Kidney (tissue), 13 donors: ENCODE measurements at regions not wholly inside any gene's neighbourhood (a gene's known extent, or its start where the extent isn't known, plus 50 kb on each side); places are given as distances from the start of the nearest gene placed in this dataset.
A peak's percentile ranks its signal among the peaks of the same experiment; 100 is the strongest.

Source experiments
- DNase-seq, 5 donors: peaks; one replicate each; pipeline ENCODE4 v3.0.0-alpha.2; 2013 to 2020
- FAIRE-seq: peaks from 2 replicates; lab custom pipeline; 2012; peaks lifted over from hg19 to GRCh38; lab: Jason Lieb, UNC
- H3K27ac ChIP-seq, 2 donors: one replicate each; pipeline ENCODE4 v1.7.0; 2013; ENCODE audit warnings: low read depth in 2 of 2, low read length in 2 of 2, inconsistent platforms in 1 of 2
- H3K27me3 ChIP-seq: one replicate; pipeline ENCODE4 v1.7.1; 2013; ENCODE audit warnings: low read length, inconsistent platforms; ENCODE audit not compliant: control insufficient read depth, insufficient read depth
- H3K36me3 ChIP-seq, 3 donors: one replicate each; pipeline versions ENCODE4 v1.7.0 to v1.7.1; 2013; ENCODE audit warnings: low read length in 3 of 3, control low read depth in 1 of 3, inconsistent platforms in 1 of 3; ENCODE audit not compliant: insufficient read depth in 3 of 3, control insufficient read depth in 2 of 3
- H3K4me1 ChIP-seq, 3 donors: one replicate each; pipeline versions ENCODE4 v1.7.0 to v1.7.1; 2013; ENCODE audit warnings: low read length in 3 of 3, inconsistent platforms in 1 of 3, low read depth in 1 of 3; ENCODE audit not compliant: control insufficient read depth in 2 of 3, insufficient read depth in 2 of 3
- H3K4me3 ChIP-seq, 3 donors: one replicate each; pipeline versions ENCODE4 v1.7.0 to v1.8.1; 2013; ENCODE audit warnings: low read length in 3 of 3, control low read depth in 1 of 3, inconsistent platforms in 1 of 3
- H3K9ac ChIP-seq, 3 donors: one replicate each; pipeline versions ENCODE4 v1.7.0 to v1.7.1; 2013; ENCODE audit warnings: low read length in 3 of 3, control low read depth in 1 of 3, inconsistent platforms in 1 of 3
- H3K9me3 ChIP-seq, 3 donors: one replicate each; pipeline versions ENCODE4 v1.7.0 to v1.7.1; 2013; ENCODE audit warnings: low read length in 3 of 3, control low read depth in 1 of 3, inconsistent platforms in 1 of 3; ENCODE audit not compliant: control insufficient read depth in 2 of 3, insufficient read depth in 1 of 3
- intact Hi-C: fragments of 100-400 bp; cut with DNase I; formaldehyde crosslinking; loops from one replicate; pipeline ENCODE4 v1.11.1; 2022
- TF ChIP-seq, protein P1 (sequence below): IDR thresholded peaks from 3 replicates; pipeline ENCODE4 v1.5.1; 2012; ENCODE audit warnings: mild to moderate bottlenecking, moderate library complexity, borderline replicate concordance; ENCODE audit not compliant: insufficient read depth; ENCODE audit errors: extremely low read depth
- donor health status: control.
- donor health status: control.
- donor health status: control.
- donor health status: control.
- donor health status: control.
- donor health status: DM: yes; HTN: yes; CAD: no.
- donor health status: Normal renal cell carcinoma (clear cell type).

DNA sequence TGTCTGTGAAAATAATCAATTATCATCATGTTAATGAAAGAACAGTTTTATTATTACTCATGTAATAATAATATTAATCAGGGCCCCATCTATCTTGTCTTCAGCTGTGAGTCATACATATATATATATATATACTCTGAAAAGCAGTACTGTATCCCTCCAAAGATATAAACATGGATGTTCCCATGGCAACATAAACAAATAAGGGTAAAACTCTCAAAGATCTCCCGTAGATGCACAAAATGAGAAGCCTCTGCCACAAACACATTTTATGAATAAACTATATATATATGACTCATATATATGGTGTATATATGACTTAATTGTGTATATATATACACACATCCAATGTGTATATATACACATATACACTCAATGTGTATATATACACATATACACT is 163.8 kb upstream of the ARHGEF26 start:
- Histone ChIP-seq H3K4me1 (no peaks in the 10 kb centered on the region), H3K27me3 (no peaks in the 10 kb centered on the region), H3K9ac (no peak overlapping the region), H3K4me3 (no peak overlapping the region), H3K27ac (no peak overlapping the region), H3K36me3 (no peaks in the 10 kb centered on the region), H3K9me3 (no peaks in the 10 kb centered on the region)
- intact Hi-C loops: no loop called here
- DNase-seq: no peak
- TF ChIP-seq, protein P1, sequence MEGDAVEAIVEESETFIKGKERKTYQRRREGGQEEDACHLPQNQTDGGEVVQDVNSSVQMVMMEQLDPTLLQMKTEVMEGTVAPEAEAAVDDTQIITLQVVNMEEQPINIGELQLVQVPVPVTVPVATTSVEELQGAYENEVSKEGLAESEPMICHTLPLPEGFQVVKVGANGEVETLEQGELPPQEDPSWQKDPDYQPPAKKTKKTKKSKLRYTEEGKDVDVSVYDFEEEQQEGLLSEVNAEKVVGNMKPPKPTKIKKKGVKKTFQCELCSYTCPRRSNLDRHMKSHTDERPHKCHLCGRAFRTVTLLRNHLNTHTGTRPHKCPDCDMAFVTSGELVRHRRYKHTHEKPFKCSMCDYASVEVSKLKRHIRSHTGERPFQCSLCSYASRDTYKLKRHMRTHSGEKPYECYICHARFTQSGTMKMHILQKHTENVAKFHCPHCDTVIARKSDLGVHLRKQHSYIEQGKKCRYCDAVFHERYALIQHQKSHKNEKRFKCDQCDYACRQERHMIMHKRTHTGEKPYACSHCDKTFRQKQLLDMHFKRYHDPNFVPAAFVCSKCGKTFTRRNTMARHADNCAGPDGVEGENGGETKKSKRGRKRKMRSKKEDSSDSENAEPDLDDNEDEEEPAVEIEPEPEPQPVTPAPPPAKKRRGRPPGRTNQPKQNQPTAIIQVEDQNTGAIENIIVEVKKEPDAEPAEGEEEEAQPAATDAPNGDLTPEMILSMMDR: no peak
- no peak for FAIRE-seq

DNA sequence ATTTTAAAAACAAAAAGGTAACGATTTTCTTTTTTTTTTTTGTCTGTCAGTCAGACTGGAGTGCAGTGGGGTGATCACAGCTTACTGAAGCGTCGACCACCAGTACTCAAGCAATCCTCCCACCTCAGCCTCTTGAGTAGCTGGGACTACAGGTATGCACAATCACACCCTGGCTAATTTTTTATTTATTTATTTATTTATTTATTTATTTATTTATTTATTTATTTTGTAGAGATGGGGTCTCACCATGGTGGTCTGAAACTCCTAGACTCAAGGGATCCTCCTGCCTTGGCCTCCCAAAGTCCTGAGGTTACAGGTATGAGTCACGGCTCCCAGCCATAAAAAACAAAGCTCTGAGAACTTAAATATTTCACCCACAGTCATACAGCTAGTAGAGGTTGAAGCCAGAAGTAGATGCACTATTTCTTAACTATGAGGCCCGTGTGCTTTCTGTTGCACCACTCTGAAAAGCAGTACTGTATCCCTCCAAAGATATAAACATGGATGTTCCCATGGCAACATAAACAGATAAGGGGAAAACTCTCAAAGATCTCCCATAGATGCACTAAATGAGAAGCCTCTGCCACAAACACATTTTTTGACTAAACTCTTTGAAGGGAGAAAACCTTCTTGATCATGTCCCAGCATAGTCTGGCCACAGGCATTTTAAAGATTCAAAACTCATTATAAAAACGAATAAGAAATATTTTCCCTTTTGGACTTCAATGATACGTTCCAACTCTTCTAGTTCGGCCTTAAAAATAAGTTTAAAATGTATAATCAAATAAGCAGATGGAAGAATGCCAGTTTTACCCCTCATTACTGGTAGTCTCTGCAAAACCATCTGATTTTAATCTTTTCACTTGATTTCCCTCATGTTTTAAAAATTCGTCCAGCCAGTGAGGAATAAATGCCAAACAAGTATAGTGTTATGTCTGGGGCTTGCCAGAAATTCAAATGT is 162.3 kb upstream of the ARHGEF26 start:
- peak in 1 of 5 donors; percentile 7 for DNase-seq
- no peaks in the 10 kb centered on the region for H3K9me3 ChIP-seq
- no peak overlapping the region for H3K27ac ChIP-seq
- no peaks in the 10 kb centered on the region for H3K4me1 ChIP-seq
- no peak for FAIRE-seq
- H3K36me3 ChIP-seq: no peaks in the 10 kb centered on the region
- intact Hi-C loops: no loop called here
- no peaks in the 10 kb centered on the region for H3K27me3 ChIP-seq
- no peak overlapping the region for H3K9ac ChIP-seq
- TF ChIP-seq, protein P1: no peak
- no peak overlapping the region for H3K4me3 ChIP-seq

DNA sequence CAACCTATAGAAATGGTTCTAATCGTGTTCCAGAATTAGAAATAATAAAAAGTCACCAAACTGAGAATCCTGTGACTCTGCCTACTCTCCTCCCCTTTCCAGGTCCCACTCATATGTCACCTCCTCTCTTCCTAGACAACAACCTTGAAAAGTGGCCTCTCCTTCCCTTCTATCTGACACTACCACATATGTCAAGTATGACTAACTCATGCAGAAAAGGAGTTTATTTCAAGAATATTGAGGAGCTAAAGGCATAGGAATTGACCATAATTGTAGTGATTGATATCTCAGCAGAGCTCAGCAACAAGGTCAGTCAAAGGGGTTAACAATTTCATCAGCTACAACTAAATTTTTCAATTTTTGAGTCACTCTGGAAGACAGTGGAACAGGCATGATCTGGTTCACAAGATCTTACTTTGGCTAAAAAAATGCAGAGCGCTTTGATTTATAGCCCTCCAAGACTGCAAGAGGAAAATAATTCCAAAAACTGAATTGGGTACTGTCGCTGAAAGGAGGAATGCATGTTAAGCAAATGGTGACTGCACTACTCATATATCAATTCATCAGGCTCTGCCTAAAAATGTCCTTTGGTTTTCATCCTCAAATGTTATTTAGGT is 160.6 kb upstream of the ARHGEF26 start:
- Histone ChIP-seq H3K9ac (no peak overlapping the region), H3K27ac (no peak overlapping the region), H3K27me3 (no peaks in the 10 kb centered on the region), H3K4me1 (no peaks in the 10 kb centered on the region), H3K9me3 (no peaks in the 10 kb centered on the region), H3K4me3 (no peak overlapping the region), H3K36me3 (no peaks in the 10 kb centered on the region)
- no peak for FAIRE-seq
- intact Hi-C loops: no loop called here
- no peak for DNase-seq
- TF ChIP-seq, protein P1: no peak
